Common myeloid progenitor, CD34-positive (primary cell): ENCODE measurements at regions not wholly inside any gene's neighbourhood (a gene's known extent, or its start where the extent isn't known, plus 50 kb on each side); places are given as distances from the start of the nearest gene placed in this dataset.

Experiments
- CTCF ChIA-PET: fragments of 350-600 bp; sonication (Branson Sonifier 250); formaldehyde crosslinking; loops from one replicate; lab custom pipeline; 2021; ENCODE audit warnings: antibody characterized with exemption; lab: Charles Lee
- POLR2A ChIA-PET: fragments of 350-600 bp; sonication (Branson Sonifier 250); formaldehyde crosslinking; loops from one replicate; lab custom pipeline; 2021; ENCODE audit warnings: antibody characterized with exemption; lab: Charles Lee
- DNase-seq, 3 donors: peaks; one replicate each; pipeline versions ENCODE4 v3.0.0 to v3.0.0-alpha.2; 2013
- H3K27ac ChIP-seq, 2 experiments: 1 replicate in 1 of 2; 2 replicates in 1 of 2; pipeline ENCODE4 v1.7.0; 2013; ENCODE audit warnings: inconsistent platforms in 2 of 2, low read length in 2 of 2, mild to moderate bottlenecking in 2 of 2, low read depth in 1 of 2, moderate library complexity in 1 of 2; ENCODE audit not compliant: severe bottlenecking in 2 of 2, insufficient read depth in 1 of 2, poor library complexity in 1 of 2
- H3K27me3 ChIP-seq, 5 experiments: replicated peaks in 2 of 5; 1 replicate in 3 of 5; 2 replicates in 2 of 5; pipeline versions ENCODE4 v1.6.1 to v1.7.0; 2013; ENCODE audit warnings: low read length in 4 of 5, mild to moderate bottlenecking in 2 of 5, moderate library complexity in 2 of 5, inconsistent platforms in 1 of 5; ENCODE audit not compliant: insufficient read depth in 5 of 5, control insufficient read depth in 4 of 5
- H3K36me3 ChIP-seq, 4 experiments: 1 replicate in 2 of 4; 2 replicates in 2 of 4; pipeline versions ENCODE4 v1.6.1 to v1.7.0; 2013; ENCODE audit warnings: low read length in 3 of 4, control low read depth in 1 of 4, mild to moderate bottlenecking in 1 of 4; ENCODE audit not compliant: control insufficient read depth in 4 of 4, insufficient read depth in 4 of 4
- H3K4me1 ChIP-seq, 4 experiments: 1 replicate in 3 of 4; 2 replicates in 1 of 4; pipeline versions ENCODE4 v1.6.1 to v1.7.1; 2013; ENCODE audit warnings: low read length in 3 of 4, mild to moderate bottlenecking in 3 of 4, control low read depth in 1 of 4, inconsistent platforms in 1 of 4, moderate library complexity in 1 of 4; ENCODE audit not compliant: control insufficient read depth in 4 of 4, insufficient read depth in 4 of 4; ENCODE audit errors: control extremely low read depth in 1 of 4
- H3K4me3 ChIP-seq, 7 experiments: 1 replicate in 4 of 7; 2 replicates in 3 of 7; pipeline versions ENCODE4 v1.5.1 to v1.7.0; 2013; ENCODE audit warnings: mild to moderate bottlenecking in 7 of 7, low read length in 6 of 7, moderate library complexity in 6 of 7, inconsistent platforms in 2 of 7, low read depth in 2 of 7, control low read depth in 1 of 7; ENCODE audit not compliant: insufficient read depth in 4 of 7, control insufficient read depth in 1 of 7; ENCODE audit errors: extremely low read depth in 1 of 7
- H3K9me3 ChIP-seq, 5 experiments: 1 replicate in 4 of 5; 2 replicates in 1 of 5; pipeline versions ENCODE4 v1.6.1 to v1.7.1; 2013; ENCODE audit warnings: low read length in 4 of 5, mild to moderate bottlenecking in 2 of 5, inconsistent platforms in 1 of 5, low read depth in 1 of 5, moderate library complexity in 1 of 5; ENCODE audit not compliant: control insufficient read depth in 4 of 5, insufficient read depth in 2 of 5; ENCODE audit errors: control extremely low read depth in 1 of 5
- WGBS: methylation state at CpG from one replicate; pipeline ENCODE4 v1.1.5; 2013; ENCODE audit not compliant: insufficient coverage; 5-methylcytosine and 5-hydroxymethylcytosine counted together

- no peak overlapping the region for H3K4me3 ChIP-seq
- peaks cover 0 to 2% (median 0%) of the 10 kb centered on the region in 5 experiments for H3K9me3 ChIP-seq
- no peak for DNase-seq
- H3K27me3 ChIP-seq, result peaks cover 0 to 6% (median 0%) of the 10 kb centered on the region in 5 experiments
- ChIA-PET POLR2A (no interaction called here), CTCF (no interaction called here)
- no peaks in the 10 kb centered on the region for H3K36me3 ChIP-seq
- H3K27ac ChIP-seq, result no peak overlapping the region
- 98% methylated on average over 5 of the region's 5 CpGs for WGBS
- no peaks in the 10 kb centered on the region for H3K4me1 ChIP-seq
Observed at GRCh38 chr9:90268613-90269012, 374.0 kb downstream of the DIRAS2 start.

GRCh38 chr9:90271707-90272106, 370.9 kb downstream of the DIRAS2 start:
- no peak overlapping the region for H3K4me3 ChIP-seq
- no peaks in the 10 kb centered on the region for H3K4me1 ChIP-seq
- CTCF ChIA-PET, result no interaction called here
- POLR2A ChIA-PET, result no interaction called here
- peaks cover 0 to 6% (median 0%) of the 10 kb centered on the region in 5 experiments for H3K9me3 ChIP-seq
- H3K27ac ChIP-seq, result no peak overlapping the region
- DNase-seq, result no peak
- no CpG with 5 or more reads among the region's 5 CpGs for WGBS
- H3K27me3 ChIP-seq, result peaks cover 0 to 6% (median 0%) of the 10 kb centered on the region in 5 experiments
- H3K36me3 ChIP-seq, result no peaks in the 10 kb centered on the region

GRCh38 chr9:90274725-90275124, 367.9 kb downstream of the DIRAS2 start:
- Histone ChIP-seq H3K27me3 (peaks cover 0 to 6% (median 0%) of the 10 kb centered on the region in 5 experiments), H3K36me3 (no peaks in the 10 kb centered on the region), H3K4me3 (no peak overlapping the region), H3K4me1 (no peaks in the 10 kb centered on the region), H3K27ac (no peak overlapping the region), H3K9me3 (peaks cover 0 to 6% (median 0%) of the 10 kb centered on the region in 5 experiments)
- DNase-seq, result no peak
- ChIA-PET POLR2A (no interaction called here), CTCF (interaction anchor here (1.3 kb wide), 1 partner anchor 447 kb away, joined by 3 read pairs; no protein-coding TSS in a partner anchor)
- WGBS, result 100% methylated on average over 2 of the region's 4 CpGs

GRCh38 chr9:90285946-90286345, 356.7 kb downstream of the DIRAS2 start:
- no peak for DNase-seq
- ChIA-PET CTCF (no interaction called here), POLR2A (interaction anchor here (0.6 kb wide), 1 partner anchor 244 kb away, joined by 5 read pairs; no protein-coding TSS in a partner anchor)
- Histone ChIP-seq H3K4me1 (no peaks in the 10 kb centered on the region), H3K27me3 (peaks cover 0 to 5% (median 0%) of the 10 kb centered on the region in 5 experiments), H3K27ac (no peak overlapping the region), H3K9me3 (peaks cover 0 to 5% (median 0%) of the 10 kb centered on the region in 5 experiments), H3K36me3 (no peaks in the 10 kb centered on the region), H3K4me3 (no peak overlapping the region)
- WGBS, result 100% methylated on average over 1 of the region's 2 CpGs

GRCh38 chr9:90287567-90288274, 354.9 kb downstream of the DIRAS2 start:
- no peak for DNase-seq
- WGBS, result 90% methylated on average over 5 of the region's 9 CpGs
- H3K4me1 ChIP-seq, result no peaks in the 10 kb centered on the region
- H3K9me3 ChIP-seq, result peaks cover 0 to 5% (median 0%) of the 10 kb centered on the region in 5 experiments
- H3K4me3 ChIP-seq, result no peak overlapping the region
- ChIA-PET POLR2A (no interaction called here), CTCF (no interaction called here)
- no peak overlapping the region for H3K27ac ChIP-seq
- peaks cover 0 to 5% (median 0%) of the 10 kb centered on the region in 5 experiments for H3K27me3 ChIP-seq
- H3K36me3 ChIP-seq, result no peaks in the 10 kb centered on the region

- peaks cover 0 to 5% (median 0%) of the 10 kb centered on the region in 5 experiments for H3K9me3 ChIP-seq
- no peak for DNase-seq
- ChIA-PET CTCF (no interaction called here), POLR2A (no interaction called here)
- no peak overlapping the region for H3K4me3 ChIP-seq
- peaks cover 0 to 5% (median 0%) of the 10 kb centered on the region in 5 experiments for H3K27me3 ChIP-seq
- H3K36me3 ChIP-seq, result no peaks in the 10 kb centered on the region
- H3K27ac ChIP-seq, result no peak overlapping the region
- no peaks in the 10 kb centered on the region for H3K4me1 ChIP-seq
- WGBS, result 100% methylated on average over 2 of the region's 2 CpGs
Observed at GRCh38 chr9:90288275-90288639, 354.4 kb downstream of the DIRAS2 start.

GRCh38 chr9:90290716-90291485, 351.7 kb downstream of the DIRAS2 start:
- Histone ChIP-seq H3K27me3 (peaks cover 0 to 5% (median 0%) of the 10 kb centered on the region in 5 experiments), H3K27ac (no peak overlapping the region), H3K36me3 (no peaks in the 10 kb centered on the region), H3K4me3 (no peak overlapping the region), H3K4me1 (no peaks in the 10 kb centered on the region), H3K9me3 (peaks cover 0 to 5% (median 0%) of the 10 kb centered on the region in 5 experiments)
- ChIA-PET CTCF (no interaction called here), POLR2A (no interaction called here)
- no peak for DNase-seq
- whole genome bisulfite sequencing, result 100% methylated on average over 2 of the region's 5 CpGs
